Ovary (tissue), 7 donors: ENCODE measurements at regions not wholly inside any gene's neighbourhood (a gene's known extent, or its start where the extent isn't known, plus 50 kb on each side); places are given as distances from the start of the nearest gene placed in this dataset.

Experiments used
- DNase-seq, 5 donors: peaks; one replicate each; pipeline ENCODE4 v3.0.0-alpha.2; 2019 to 2020
- H3K27ac ChIP-seq, 2 donors: fragments of 200-600 bp; one replicate each; pipeline versions ENCODE4 v1.5.1 to v1.8.0; 2019 to 2022
- H3K27me3 ChIP-seq: fragments of 200-600 bp; one replicate; pipeline ENCODE4 v1.8.0; 2022
- H3K36me3 ChIP-seq: fragments of 200-600 bp; sonication (generic); one replicate; pipeline ENCODE4 v1.5.1; 2019
- H3K4me1 ChIP-seq: one replicate; pipeline ENCODE4 v1.8.1; 2013; ENCODE audit warnings: mild to moderate bottlenecking, moderate library complexity; ENCODE audit not compliant: insufficient read depth
- H3K4me3 ChIP-seq: fragments of 200-600 bp; sonication (generic); one replicate; pipeline ENCODE4 v1.5.1; 2017
- H3K9me3 ChIP-seq, 2 donors: fragments of 200-600 bp in 1 of 2; sonication (generic) in 1 of 2; one replicate each; pipeline versions ENCODE4 v1.5.1 to v1.8.1; 2013 to 2019; ENCODE audit warnings: mild to moderate bottlenecking in 1 of 2, moderate library complexity in 1 of 2
- EP300 ChIP-seq: sonication (generic); formaldehyde crosslinking; IDR thresholded peaks from one replicate; pipeline ENCODE4 v1.6.1; 2017; ENCODE audit warnings: antibody characterized with exemption
- POLR2A ChIP-seq: fragments of 450-650 bp; IDR thresholded peaks from one replicate; pipeline ENCODE4 v1.6.1; 2017; ENCODE audit warnings: antibody characterized with exemption, mild to moderate bottlenecking, moderate library complexity
- WGBS, 3 donors: extraction: QIAGEN DNeasy Blood & Tissue Kit in 1 of 3; methylation state at CpG; one replicate each; pipeline versions ENCODE4 v1.1.5 to v1.1.7; 2013 to 2017; 5-methylcytosine and 5-hydroxymethylcytosine counted together
- intact Hi-C, 4 donors: fragments of 100-400 bp; cut with DNase I; formaldehyde crosslinking; loops; one replicate each; pipeline versions ENCODE4 v1.11.0 to v1.15.1; 2022 to 2023
- TF ChIP-seq, protein P1 (sequence below), 3 donors: fragments of 450-650 bp in 2 of 3; fragments of 200-600 bp in 1 of 3; IDR thresholded peaks; one replicate each; pipeline versions ENCODE4 v1.5.1 to v1.8.0; 2016 to 2022; ENCODE audit warnings: antibody characterized with exemption in 3 of 3, mild to moderate bottlenecking in 1 of 3
- donor health status: DM: no; HTN: no; CAD: no; lungs with moderate emphysema.
- donor health status: DM: no; HTN: no; CAD: no.
- donor health status: Bipolar disorder and iron deficiency.
- donor health status: DM: no; HTN: no; CAD: no.
- donor health status: DM: yes; HTN: yes; CAD: no.

DNA sequence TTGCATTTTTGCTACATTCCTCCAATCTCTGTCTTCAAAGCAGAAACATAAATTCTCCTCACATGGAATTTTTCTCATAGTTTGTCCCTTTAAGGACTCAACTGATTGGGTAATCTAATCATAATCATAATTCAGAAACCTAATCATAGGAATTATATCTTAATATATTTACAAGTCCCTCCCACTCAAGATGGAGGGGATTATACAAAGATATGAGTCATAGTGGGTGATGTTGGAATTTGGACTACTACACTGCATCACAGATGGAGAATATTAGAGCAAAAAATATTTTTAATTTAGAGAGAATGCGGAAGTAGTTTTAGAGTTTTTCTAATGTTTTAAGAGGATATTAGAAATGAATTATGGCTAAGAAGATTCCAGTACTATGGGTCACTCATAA, 1034.0 kb downstream of the DTWD2 start:
- no peaks in the 10 kb centered on the region for H3K27me3 ChIP-seq
- DNase-seq, result no peak
- TF ChIP-seq POLR2A (no peak), EP300 (no peak)
- TF ChIP-seq, protein P1, sequence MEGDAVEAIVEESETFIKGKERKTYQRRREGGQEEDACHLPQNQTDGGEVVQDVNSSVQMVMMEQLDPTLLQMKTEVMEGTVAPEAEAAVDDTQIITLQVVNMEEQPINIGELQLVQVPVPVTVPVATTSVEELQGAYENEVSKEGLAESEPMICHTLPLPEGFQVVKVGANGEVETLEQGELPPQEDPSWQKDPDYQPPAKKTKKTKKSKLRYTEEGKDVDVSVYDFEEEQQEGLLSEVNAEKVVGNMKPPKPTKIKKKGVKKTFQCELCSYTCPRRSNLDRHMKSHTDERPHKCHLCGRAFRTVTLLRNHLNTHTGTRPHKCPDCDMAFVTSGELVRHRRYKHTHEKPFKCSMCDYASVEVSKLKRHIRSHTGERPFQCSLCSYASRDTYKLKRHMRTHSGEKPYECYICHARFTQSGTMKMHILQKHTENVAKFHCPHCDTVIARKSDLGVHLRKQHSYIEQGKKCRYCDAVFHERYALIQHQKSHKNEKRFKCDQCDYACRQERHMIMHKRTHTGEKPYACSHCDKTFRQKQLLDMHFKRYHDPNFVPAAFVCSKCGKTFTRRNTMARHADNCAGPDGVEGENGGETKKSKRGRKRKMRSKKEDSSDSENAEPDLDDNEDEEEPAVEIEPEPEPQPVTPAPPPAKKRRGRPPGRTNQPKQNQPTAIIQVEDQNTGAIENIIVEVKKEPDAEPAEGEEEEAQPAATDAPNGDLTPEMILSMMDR (IDR thresholded peaks at IDR 0.05), result no peak
- no peaks in the 10 kb centered on the region for H3K36me3 ChIP-seq
- no peak overlapping the region for H3K4me3 ChIP-seq
- H3K4me1 ChIP-seq, result no peaks in the 10 kb centered on the region
- H3K27ac ChIP-seq, result no peak overlapping the region
- intact Hi-C loops, result no loop called here
- H3K9me3 ChIP-seq, result no peaks in the 10 kb centered on the region
- WGBS, 3 donors, result 58 to 73% (median 67%) methylated on average over 1 of the region's 1 CpG

DNA sequence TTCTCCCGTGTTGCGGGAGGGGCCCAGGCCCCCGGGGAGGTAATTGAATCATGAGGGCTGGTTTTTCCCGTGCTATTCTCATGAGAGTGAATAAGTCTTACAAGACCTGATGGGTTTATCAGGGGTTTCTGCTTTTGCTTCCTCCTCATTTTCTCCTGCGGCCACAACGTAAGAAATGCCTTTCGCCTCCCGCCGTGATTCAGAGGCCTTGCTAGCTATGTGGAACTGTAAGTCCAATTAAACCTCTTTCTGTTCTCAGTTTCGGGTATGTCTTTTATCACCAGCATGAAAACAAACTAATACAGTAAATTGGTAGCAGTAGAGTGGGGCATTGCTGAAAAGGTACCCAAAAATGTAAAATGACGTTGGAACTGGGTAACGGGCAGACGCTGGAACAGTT, 1035.1 kb downstream of the DTWD2 start:
- no peaks in the 10 kb centered on the region for H3K27me3 ChIP-seq
- intact Hi-C loops, result no loop called here
- no peak overlapping the region for H3K4me3 ChIP-seq
- H3K9me3 ChIP-seq, result no peaks in the 10 kb centered on the region
- no peak for TF ChIP-seq EP300
- TF ChIP-seq, protein P1 (IDR thresholded peaks at IDR 0.05), result no peak
- no peak for TF ChIP-seq POLR2A
- no peaks in the 10 kb centered on the region for H3K36me3 ChIP-seq
- WGBS, 3 donors, result 96 to 98% (median 96%) methylated on average over 13 of the region's 13 CpGs
- no peak overlapping the region for H3K27ac ChIP-seq
- H3K4me1 ChIP-seq, result no peaks in the 10 kb centered on the region
- DNase-seq, result no peak

DNA sequence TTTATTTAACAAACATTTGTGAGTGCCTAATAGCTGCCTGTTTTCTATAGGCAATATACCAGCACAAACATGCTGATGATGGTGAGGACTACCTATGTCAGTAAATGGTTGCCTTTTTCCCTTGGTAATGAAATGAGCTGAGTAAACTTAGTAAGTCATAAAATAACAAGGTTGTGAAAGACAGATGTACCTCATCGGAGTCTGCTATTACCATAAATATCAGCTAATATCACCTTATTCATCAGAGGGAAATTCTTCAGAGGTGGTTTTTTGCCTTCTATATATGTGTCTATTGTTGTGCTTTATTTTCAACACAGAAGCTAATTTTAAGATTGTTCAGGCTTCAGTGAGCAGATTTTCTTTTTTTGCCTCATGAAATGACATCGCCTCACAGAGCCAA, 1040.5 kb downstream of the DTWD2 start:
- 91 to 96% (median 92%) methylated on average over 2 of the region's 2 CpGs for WGBS, 3 donors
- DNase-seq, result no peak
- H3K27me3 ChIP-seq, result no peaks in the 10 kb centered on the region
- no peaks in the 10 kb centered on the region for H3K4me1 ChIP-seq
- H3K9me3 ChIP-seq, result no peaks in the 10 kb centered on the region
- no peak overlapping the region for H3K4me3 ChIP-seq
- no peak overlapping the region for H3K27ac ChIP-seq
- intact Hi-C loops, result no loop called here
- H3K36me3 ChIP-seq, result no peaks in the 10 kb centered on the region
- TF ChIP-seq EP300 (no peak), POLR2A (no peak)
- TF ChIP-seq, protein P1 (IDR thresholded peaks at IDR 0.05), result no peak

DNA sequence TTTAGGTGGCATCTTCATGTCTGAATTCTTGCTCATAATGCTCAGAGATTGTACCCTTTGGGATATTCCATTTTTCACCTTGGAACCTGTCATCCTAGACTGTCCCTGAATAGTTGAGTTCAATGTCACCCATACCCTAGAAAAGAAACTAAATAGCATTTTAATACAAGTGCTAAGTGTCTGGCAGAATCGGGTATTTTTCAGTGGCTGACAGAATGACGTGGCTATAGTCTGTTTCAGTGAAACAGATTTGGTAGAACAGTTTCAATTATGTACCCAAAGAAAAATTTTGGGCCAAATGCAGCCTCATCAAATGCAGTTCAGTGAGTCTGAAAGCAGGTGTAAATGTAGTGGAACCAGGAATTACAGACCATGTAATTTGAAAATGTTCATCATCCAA, 1041.2 kb downstream of the DTWD2 start:
- H3K4me1 ChIP-seq, result no peaks in the 10 kb centered on the region
- H3K36me3 ChIP-seq, result no peaks in the 10 kb centered on the region
- TF ChIP-seq, protein P1 (IDR thresholded peaks at IDR 0.05), result no peak
- TF ChIP-seq POLR2A, result no peak
- no peak for TF ChIP-seq EP300
- 84 to 88% (median 87%) methylated on average over 2 of the region's 2 CpGs for WGBS, 3 donors
- H3K27me3 ChIP-seq, result no peaks in the 10 kb centered on the region
- intact Hi-C loops, result no loop called here
- no peak overlapping the region for H3K27ac ChIP-seq
- H3K9me3 ChIP-seq, result no peaks in the 10 kb centered on the region
- no peak overlapping the region for H3K4me3 ChIP-seq
- no peak for DNase-seq

DNA sequence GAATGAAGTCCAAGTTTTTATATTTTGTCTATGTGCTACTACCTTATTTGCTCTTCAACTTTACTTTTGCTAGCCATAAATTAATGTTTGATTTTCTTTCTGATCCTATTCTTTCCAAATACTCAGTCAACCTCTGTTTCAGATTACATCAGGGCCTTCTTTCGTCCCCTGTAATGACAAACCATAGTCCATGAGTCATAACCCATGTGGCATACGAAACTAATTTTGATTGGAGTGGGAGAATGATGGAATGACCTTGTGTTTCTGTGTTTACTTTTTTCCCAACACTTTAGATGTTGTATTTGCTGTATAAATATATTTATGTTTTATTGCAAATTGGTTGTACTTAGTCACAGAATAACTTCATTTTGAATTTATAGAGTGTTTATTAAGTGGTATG, 1043.1 kb downstream of the DTWD2 start:
- no peaks in the 10 kb centered on the region for H3K9me3 ChIP-seq
- H3K4me3 ChIP-seq, result no peak overlapping the region
- TF ChIP-seq POLR2A (no peak), EP300 (no peak)
- TF ChIP-seq, protein P1 (IDR thresholded peaks at IDR 0.05), result no peak
- 75 to 77% (median 76%) methylated on average over 2 of the region's 2 CpGs for WGBS, 3 donors
- DNase-seq, result no peak
- H3K27me3 ChIP-seq, result no peaks in the 10 kb centered on the region
- no peaks in the 10 kb centered on the region for H3K4me1 ChIP-seq
- H3K36me3 ChIP-seq, result no peaks in the 10 kb centered on the region
- H3K27ac ChIP-seq, result no peak overlapping the region
- intact Hi-C loops, result no loop called here
